Stimulated activated CD4-positive, alpha-beta T cell treated with anti-CD3 and anti-CD28 coated beads, Interleukin-1b, Interleukin-23, amount 100 ng/mL, for 48 hours (primary cell): ENCODE measurements at regions not wholly inside any gene's neighbourhood (a gene's known extent, or its start where the extent isn't known, plus 50 kb on each side); places are given as distances from the start of the nearest gene placed in this dataset.
"Not testable (repeated sequence)": the region's sequence is repeated elsewhere in the genome, so short reads cannot be mapped to it uniquely, and the experiment has no call there.

Experiments used
- DNase-seq: peaks from one replicate; pipeline ENCODE4 v3.0.0-alpha.2; 2020

DNA sequence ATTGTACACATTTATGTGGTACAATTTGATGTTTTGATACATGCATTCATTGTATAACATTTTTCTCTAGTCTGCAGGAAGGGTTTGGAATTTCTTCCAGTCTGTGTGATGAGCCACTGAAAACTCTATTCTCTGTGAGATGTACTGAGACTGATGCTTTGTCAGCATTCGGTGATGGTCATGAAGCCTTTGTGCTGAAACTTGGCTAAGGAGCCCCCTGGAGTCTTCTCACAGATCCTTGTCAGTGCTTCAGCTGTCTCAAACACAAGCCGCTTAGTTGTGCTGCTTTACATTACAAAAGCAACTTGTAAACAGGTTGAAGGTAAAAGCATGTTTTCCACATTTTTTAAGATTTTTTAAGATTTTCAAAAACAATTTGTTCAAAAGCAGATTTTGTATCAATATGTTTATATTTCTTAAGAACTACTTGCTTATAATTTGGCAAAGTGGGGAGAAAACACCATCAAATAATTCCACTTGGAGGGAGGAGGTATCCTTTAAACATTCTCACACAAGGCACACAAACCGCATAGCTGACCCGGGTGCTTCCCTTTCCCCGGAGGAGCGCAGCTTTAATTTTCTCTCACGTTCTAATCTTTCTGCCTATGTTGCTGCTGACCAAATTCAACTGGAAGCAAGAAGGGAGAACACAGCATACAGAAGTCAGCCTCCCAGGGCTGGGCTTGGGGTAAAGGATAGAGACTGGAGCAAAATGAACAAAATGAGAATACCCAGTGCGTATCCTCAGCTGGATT, 249.8 kb upstream of the VSTM2A start:
- no peak for DNase-seq

DNA sequence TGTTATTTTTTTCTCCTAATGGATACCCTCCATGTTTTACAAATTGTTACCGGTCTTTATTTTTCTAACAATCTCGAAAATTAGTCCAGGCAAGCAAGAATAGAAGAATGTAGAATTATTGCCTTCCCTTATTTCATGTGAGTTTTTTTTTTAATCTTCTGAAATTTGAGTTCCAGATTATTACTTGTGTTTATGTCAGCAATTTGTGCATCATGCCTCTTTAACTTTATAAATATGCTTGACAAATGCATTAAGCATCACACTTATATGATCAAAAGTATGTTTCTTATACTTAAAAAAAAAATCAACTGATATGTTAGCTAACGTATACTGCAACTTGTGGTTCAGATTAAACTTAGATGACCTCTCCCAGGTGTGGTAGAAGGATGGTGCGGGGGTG, 242.7 kb upstream of the VSTM2A start:
- no peak for DNase-seq

DNA sequence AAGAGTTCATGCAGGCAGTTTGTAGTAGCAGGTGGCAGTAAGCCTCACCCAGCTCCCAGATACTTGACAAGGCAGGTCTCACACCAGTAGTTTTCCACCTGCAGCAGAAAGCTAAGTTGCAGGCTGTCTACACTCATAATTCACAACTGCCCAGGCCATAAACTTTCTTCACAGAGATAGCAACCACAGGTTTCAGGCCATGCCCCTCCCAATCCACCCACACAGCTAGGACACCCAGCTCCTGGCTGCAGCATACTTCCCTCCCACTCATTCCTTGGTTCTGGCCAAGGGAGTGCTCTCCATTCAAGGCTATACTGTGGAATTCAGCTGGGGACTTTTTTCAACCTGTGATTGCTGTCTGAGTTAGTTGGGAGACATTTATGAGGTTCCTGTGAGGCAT, 226.2 kb upstream of the VSTM2A start:
- not testable (repeated sequence) for DNase-seq

DNA sequence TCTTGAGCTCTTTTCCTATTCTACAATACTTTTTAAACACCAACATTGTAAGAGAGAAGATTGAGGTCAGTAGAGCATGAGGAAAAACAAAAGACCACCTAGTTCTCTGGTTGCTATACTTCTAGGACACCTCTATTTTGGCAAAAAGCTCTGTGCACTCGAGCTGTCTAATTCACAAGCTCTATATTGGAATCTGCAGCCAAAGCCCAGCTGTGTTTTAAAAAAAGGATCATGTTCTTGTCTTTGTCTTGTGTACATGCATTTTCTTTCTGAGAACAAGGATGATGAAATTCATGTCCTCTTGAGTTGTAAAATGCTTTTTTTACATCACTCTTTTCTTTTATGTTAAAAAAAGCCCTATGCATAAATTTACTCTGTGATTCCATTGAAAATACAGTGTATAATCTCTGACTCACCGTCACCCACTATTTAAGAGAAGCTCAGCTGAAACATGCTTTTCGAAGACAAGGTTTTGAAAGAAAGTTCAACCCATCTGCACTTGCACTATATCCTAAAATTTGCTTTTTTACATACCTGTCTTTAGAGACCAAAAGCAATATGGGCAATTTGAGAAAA, 215.5 kb upstream of the VSTM2A start:
- no peak for DNase-seq

DNA sequence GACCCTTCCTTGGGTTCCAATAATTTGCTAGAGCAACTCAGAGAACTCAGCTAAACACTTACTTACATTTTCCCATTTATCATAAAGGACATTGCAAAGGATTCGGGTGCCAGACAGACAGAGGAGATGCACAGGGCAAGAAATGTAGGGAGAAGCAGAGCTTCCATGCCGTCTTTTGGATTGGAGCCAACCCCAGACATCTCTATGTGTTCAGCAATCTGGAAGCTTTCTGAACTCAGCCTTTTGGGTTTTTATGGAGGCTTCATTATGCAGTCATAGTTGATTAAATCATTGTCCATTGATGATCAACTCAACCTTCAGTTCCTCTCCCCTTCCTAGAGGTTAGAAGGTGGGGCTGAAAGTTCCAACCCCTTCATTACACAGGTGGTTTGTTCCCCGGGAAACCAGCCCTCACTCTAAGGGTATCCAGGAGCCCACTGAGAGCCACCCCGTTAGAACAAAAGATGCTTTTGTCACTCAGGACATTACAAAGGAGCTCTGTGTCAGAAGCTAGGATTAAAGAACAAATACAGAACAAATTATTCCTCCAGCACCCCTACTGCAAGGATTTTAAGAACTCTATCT, 211.9 kb upstream of the VSTM2A start:
- no peak for DNase-seq

- DNase-seq = no peak
These were observed 210.9 kb upstream of the VSTM2A start for GRCh38 chr7:54331311-54331710.

DNA sequence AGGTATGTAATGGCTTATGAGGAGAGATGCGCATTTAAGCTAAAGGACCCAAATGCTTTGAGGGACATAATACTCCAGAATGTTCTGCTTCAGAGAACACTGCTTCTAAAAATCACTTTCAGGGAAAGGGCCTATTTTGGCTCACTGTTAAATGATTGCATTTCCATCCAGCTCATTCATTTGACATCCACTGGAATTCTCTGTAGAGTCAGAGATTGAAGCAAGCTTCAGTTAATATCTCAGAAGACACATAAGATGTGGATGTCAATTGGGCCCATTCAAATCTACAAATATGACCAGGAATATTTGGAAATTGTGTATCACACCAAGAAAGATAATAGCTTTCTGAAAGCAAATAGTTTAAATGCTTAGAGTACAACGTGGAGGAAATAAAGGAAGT, 209.9 kb upstream of the VSTM2A start:
- DNase-seq = no peak

GRCh38 chr7:54333952-54334351, 208.2 kb upstream of the VSTM2A start:
- DNase-seq = no peak

DNA sequence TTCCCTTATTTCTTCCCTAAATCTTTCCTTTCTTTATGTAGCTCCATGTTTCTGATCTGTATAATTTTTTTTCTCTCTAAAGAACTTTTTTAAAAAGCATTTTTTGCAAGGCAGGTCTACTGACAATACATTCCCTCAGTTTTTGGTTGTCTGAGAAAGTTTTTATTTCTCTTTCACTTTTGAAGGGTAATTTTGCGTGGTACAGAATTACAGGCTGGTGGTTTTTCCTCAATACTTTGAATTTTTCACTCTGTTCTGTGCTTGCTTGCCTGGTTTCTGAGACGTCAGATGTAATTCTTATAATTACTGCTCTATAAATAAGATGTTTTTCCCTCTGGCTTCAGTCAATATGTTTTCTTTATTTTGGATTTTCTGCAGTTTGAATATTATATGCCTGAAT, 205.4 kb upstream of the VSTM2A start:
- DNase-seq = no peak

DNA sequence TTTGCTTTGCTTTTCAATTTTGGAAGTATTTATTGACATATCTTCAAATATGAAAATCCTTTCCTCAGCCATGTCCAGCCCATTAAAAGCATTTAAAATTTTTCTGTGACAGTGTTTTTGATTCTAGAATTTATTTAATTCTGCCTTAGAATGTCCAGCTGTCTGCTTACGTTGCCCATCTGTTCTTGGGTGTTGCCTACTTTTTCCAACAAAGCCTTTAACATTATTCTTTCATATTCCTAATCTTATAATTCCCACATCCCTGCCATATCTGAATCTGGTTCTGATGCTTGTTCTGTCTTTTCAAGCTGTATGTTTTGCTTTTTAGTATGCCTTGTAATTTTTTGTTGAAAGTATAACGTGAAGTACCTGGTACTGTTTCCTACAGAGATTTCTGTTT, 204.7 kb upstream of the VSTM2A start:
- no peak for DNase-seq

- DNase-seq = no peak
These were observed 203.9 kb upstream of the VSTM2A start for GRCh38 chr7:54338319-54338718.

- DNase-seq = no peak
These were observed 203.1 kb upstream of the VSTM2A start for GRCh38 chr7:54339073-54339472.

- DNase-seq = no peak
These were observed 199.7 kb upstream of the VSTM2A start for GRCh38 chr7:54342458-54342857.

DNA sequence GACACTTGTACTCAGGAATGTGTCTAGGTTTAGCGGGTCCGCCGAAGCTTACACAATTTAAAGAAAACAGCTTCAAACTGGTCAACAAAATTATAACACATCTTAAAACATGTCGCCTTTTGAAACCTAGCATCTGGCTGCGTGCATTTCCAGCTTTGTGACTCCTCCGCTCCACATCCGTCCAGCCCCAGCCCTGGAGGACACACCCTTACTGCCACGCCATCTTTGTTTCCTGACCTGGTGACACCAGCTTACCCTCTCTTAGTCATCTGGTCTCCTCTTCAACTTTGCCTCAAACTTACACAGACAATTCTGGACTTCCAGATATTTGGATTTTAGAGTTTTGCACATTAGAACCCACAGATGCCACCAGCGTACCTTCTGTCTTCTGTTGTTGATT, 198.7 kb upstream of the VSTM2A start:
- DNase-seq = no peak

- no peak for DNase-seq
These were observed 196.4 kb upstream of the VSTM2A start for GRCh38 chr7:54345746-54346145.

DNA sequence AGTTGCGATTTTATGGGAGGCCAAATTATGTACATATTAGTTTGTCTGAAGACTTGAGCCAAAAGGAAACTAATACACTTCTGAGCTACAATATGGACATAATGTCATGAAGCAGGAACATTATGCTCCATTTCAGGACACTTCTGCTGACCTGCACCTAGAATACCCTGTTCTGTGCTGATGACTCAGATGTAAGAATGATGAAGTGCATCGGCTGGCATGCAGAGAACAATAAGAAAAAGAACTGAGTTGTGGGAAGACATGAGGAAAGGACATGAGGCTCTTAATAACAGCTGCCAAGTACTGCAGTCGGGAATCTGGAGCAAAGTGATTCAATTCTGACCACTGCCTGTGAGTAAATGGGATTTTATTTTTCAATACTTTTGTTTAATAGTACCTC, 192.9 kb upstream of the VSTM2A start:
- DNase-seq = no peak

- no peak for DNase-seq
These were observed 187.7 kb upstream of the VSTM2A start for GRCh38 chr7:54354436-54354835.

- DNase-seq = no peak
These were observed 186.3 kb upstream of the VSTM2A start for GRCh38 chr7:54355842-54356241.

DNA sequence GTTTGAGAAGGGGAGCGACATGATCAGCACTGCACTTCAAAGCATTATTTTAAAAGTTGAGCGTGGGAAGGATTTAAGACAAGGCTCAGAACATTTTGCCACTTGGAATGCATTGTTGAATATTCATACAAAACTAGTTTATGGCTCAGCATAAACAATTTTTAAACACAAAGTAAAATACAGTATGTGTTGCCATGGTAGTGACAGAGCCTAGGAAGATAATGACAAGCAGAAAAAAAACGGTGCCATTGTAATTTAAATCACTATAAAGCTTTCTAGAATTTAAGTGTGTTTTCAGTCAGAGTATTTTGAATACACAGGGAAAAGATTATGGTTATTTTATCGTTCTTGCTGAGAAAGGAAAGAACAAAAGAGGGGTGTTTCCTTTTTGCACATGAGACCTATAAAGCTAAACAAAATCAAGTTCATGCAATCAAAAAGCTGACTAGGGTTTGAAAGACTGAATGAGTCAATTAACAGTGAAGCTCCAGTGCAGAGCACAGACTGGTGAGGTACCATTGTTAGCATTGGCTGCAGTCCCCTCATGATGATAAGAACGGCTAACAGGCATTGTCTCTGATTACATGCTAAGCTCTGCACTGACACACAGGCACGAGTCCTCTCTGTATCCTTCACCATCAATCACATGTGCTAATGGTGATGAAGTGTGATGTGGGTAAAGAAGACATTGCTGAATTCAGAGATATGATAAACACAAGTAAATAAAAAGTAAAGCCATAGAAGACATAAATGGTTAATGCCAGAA, 181.9 kb upstream of the VSTM2A start:
- DNase-seq = no peak

DNA sequence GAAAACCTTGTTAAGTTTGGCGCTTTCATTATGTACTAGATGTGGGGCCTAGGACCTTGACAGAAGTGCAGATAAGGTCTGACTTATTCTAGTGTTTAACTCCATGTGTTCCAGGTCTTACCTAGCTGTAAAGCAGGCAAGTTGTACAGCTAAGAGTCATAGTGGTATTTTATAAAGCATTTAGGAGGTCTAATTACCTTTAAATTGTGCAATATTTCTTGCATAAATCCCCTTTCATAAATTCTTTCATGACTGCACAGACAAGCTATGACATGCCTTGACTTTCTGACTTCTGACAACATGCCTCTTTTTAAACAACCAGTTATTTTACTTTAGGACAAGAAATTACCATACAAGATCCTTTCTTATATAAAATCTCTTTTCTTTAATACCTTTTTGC, 151.6 kb upstream of the VSTM2A start:
- DNase-seq = no peak

- no peak for DNase-seq
These were observed 149.2 kb upstream of the VSTM2A start for GRCh38 chr7:54392935-54393334.

DNA sequence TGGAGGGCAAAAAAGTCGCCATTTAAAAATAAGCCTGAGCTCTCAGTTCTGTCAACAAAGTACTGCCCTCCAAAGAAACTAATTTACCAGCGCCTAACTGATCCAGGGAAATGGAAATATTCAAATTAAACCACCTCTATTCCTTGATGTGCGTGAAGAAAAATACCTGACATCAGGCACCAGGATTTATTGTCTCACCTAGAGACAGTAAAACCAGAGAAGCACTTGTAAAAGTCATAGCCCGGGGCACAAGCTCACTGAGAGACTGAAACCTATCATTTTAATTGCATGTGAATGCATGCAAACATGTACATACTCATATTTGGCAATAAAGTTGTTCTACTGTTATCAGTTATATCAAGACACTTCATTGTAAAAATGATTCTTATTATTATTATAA, 147.3 kb upstream of the VSTM2A start:
- DNase-seq = no peak

DNA sequence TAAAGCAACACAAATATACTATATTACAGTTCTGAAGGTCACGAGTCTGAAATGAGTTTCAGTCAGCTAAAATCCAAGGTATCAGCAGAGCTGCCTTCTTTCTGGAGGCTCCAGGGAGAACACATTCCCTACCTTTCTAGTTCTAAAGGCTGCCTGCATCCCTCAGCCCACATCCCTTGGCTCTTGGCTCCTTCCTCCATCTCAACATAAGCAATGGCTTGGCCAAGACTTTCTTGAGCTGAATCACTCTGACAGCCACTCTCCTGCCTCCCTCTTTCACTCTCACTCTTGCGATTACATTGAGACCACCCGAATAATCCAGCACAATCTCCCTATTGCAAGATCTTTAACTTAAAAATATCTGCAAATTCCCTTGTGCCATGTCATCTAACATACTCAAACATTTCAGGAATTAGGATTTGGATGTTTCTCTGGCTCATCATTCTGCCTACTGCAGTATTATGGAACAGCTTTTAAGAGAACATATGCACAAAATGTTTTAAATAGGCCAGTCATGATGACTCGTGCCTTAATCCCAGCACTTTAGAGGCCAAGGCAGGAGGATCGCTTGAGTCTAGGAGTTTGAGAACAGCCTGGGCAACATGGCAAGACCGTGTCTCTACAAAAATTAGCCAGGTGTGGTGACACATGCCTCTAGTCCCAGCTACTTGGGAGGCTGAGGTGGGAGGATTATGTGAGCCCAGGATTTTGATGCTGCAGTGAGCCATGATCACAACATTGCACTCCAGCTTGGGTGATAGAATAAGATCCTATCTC, 144.2 kb upstream of the VSTM2A start:
- peak; percentile 1 for DNase-seq
